ENCODE measurements at regions not wholly inside any gene's neighbourhood (a gene's known extent, or its start where the extent isn't known, plus 50 kb on each side); places are given as distances from the start of the nearest gene placed in this dataset.

- TF ChIP-seq, protein P1, sequence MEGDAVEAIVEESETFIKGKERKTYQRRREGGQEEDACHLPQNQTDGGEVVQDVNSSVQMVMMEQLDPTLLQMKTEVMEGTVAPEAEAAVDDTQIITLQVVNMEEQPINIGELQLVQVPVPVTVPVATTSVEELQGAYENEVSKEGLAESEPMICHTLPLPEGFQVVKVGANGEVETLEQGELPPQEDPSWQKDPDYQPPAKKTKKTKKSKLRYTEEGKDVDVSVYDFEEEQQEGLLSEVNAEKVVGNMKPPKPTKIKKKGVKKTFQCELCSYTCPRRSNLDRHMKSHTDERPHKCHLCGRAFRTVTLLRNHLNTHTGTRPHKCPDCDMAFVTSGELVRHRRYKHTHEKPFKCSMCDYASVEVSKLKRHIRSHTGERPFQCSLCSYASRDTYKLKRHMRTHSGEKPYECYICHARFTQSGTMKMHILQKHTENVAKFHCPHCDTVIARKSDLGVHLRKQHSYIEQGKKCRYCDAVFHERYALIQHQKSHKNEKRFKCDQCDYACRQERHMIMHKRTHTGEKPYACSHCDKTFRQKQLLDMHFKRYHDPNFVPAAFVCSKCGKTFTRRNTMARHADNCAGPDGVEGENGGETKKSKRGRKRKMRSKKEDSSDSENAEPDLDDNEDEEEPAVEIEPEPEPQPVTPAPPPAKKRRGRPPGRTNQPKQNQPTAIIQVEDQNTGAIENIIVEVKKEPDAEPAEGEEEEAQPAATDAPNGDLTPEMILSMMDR (IDR thresholded peaks at IDR 0.05), result no peak
- no peak for TF ChIP-seq POLR2A (IDR thresholded peaks at IDR 0.05)
- Histone ChIP-seq H3K36me3 (replicated peaks in 1 of 2) (no peaks in the 10 kb centered on the region), H3K9me3 (replicated peaks in 1 of 3) (no peaks in the 10 kb centered on the region), H3K27me3 (no peaks in the 10 kb centered on the region), H3K4me3 (no peak overlapping the region), H3K27ac (no peak overlapping the region), H3K4me1 (replicated peaks in 1 of 2) (peaks cover 0 to 4% of the 10 kb centered on the region in 2 donors)
- DNase-seq, result no peak
- intact Hi-C loops (cut with DNase I), result no loop called here
- 81 to 90% (median 87%) methylated on average over 2 of the region's 2 CpGs for WGBS, 4 donors
Measured at GRCh38 chr4:37000281-37000680, 244.3 kb upstream of the NWD2 start.

DNA sequence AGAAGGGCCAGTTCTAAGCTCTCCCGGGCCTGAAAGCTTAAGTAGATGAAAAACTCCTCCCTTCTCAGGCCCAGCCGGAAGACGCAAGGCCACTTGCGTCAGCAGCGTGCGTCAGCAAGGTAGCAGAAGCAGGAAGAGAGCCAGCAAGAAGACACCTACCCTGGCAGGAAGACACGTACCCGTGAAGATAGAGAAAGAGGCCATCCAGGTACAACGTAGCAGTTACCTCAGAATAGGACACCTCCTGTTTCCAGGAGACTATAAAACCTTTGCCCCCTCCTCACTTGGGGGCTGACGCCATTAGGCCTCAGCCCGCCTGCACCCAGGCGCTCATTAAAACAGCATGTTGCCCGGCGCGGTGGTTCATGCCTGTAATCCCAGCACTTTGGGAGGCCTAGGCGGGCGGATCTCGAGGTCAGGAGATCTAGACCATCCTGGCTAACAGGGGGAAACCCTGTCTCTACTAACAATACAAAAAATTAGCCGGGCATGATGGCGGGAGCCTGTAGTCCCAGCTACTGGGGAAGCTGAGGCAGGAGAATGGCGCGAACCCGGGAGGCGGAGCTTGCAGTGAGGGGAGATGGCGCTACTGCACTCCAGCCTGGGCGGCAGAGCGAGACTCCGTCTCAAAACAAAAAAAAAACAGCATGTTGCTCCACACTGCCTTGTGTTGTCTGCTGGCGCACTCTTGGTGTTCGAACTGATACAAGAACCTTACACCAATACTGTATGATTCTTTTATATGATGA lies 242.7 kb upstream of the NWD2 start:
- intact Hi-C loops (cut with DNase I), result no loop called here
- peak in 2 of 7 donors; percentile 7 to 10 for DNase-seq
- H3K4me1 ChIP-seq (replicated peaks in 1 of 2), result no peaks in the 10 kb centered on the region
- no peak overlapping the region for H3K27ac ChIP-seq
- H3K9me3 ChIP-seq (replicated peaks in 1 of 3), result no peaks in the 10 kb centered on the region
- H3K27me3 ChIP-seq, result no peaks in the 10 kb centered on the region
- no peak overlapping the region for H3K4me3 ChIP-seq
- TF ChIP-seq, protein P1 (IDR thresholded peaks at IDR 0.05), result no peak
- no peak for TF ChIP-seq POLR2A (IDR thresholded peaks at IDR 0.05)
- H3K36me3 ChIP-seq (replicated peaks in 1 of 2), result no peaks in the 10 kb centered on the region
- 90 to 93% (median 92%) methylated on average over 27 to 30 of the region's 30 CpGs for WGBS, 4 donors

DNA sequence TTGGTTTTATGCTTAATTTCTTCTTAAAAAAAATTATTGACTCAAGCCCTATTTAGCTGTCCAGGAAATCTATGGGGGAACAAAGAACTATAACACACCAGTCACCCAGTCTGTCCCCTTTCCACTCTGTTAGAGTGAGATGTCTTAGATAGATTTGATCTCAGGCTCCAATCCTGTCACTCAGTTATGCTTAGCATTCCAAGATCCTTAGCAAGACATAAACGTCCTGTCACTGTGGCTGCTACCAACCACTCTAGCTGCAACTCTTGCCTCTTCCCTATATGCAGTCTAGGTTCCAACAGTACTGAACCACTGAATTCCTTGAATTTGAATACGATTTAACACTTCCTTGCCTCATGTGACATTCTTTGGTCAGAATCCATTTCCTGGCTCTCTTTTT lies 241.9 kb upstream of the NWD2 start:
- H3K36me3 ChIP-seq (replicated peaks in 1 of 2), result no peaks in the 10 kb centered on the region
- 38 to 57% (median 49%) methylated on average over 2 of the region's 2 CpGs for WGBS, 4 donors
- no peaks in the 10 kb centered on the region for H3K27me3 ChIP-seq
- H3K27ac ChIP-seq, result no peak overlapping the region
- no peak overlapping the region for H3K4me3 ChIP-seq
- no peaks in the 10 kb centered on the region for H3K4me1 ChIP-seq (replicated peaks in 1 of 2)
- intact Hi-C loops (cut with DNase I), result no loop called here
- no peak for DNase-seq
- H3K9me3 ChIP-seq (replicated peaks in 1 of 3), result no peaks in the 10 kb centered on the region
- TF ChIP-seq, protein P1 (IDR thresholded peaks at IDR 0.05), result no peak
- no peak for TF ChIP-seq POLR2A (IDR thresholded peaks at IDR 0.05)

- Histone ChIP-seq H3K27ac (no peak overlapping the region), H3K4me1 (replicated peaks in 1 of 2) (no peaks in the 10 kb centered on the region), H3K9me3 (replicated peaks in 1 of 3) (no peaks in the 10 kb centered on the region), H3K36me3 (replicated peaks in 1 of 2) (no peaks in the 10 kb centered on the region), H3K4me3 (no peak overlapping the region), H3K27me3 (no peaks in the 10 kb centered on the region)
- DNase-seq, result peak in 1 of 7 donors; percentile 6
- TF ChIP-seq POLR2A (IDR thresholded peaks at IDR 0.05), result no peak
- TF ChIP-seq, protein P1 (IDR thresholded peaks at IDR 0.05), result no peak
- 14 to 73% (median 43%) methylated on average over 2 of the region's 2 CpGs for WGBS, 4 donors
- intact Hi-C loops (cut with DNase I), result no loop called here
Measured at GRCh38 chr4:37008199-37008598, 236.3 kb upstream of the NWD2 start.
